Esophagus muscularis mucosa (tissue), 4 donors: ENCODE measurements at regions not wholly inside any gene's neighbourhood (a gene's known extent, or its start where the extent isn't known, plus 50 kb on each side); places are given as distances from the start of the nearest gene placed in this dataset.

Experiments used
- CTCF ChIP-seq, 3 experiments: fragments of 200-600 bp in 2 of 3; fragments of 450-650 bp in 1 of 3; sonication (generic) in 2 of 3; IDR thresholded peaks; one replicate each; pipeline ENCODE4 v1.5.1; 2017 to 2019; ENCODE audit warnings: antibody characterized with exemption in 3 of 3, mild to moderate bottlenecking in 2 of 3, moderate library complexity in 1 of 3
- EP300 ChIP-seq: sonication (generic); formaldehyde crosslinking; IDR thresholded peaks from one replicate; pipeline ENCODE4 v1.6.1; 2017; ENCODE audit warnings: antibody characterized with exemption
- POLR2A ChIP-seq: fragments of 450-650 bp; IDR thresholded peaks from one replicate; pipeline ENCODE4 v1.6.1; 2017; ENCODE audit warnings: antibody characterized with exemption, moderate library complexity, mild to moderate bottlenecking, low read depth
- POLR2AphosphoS5 ChIP-seq, 2 donors: sonication (generic); formaldehyde crosslinking; IDR thresholded peaks; one replicate each; pipeline ENCODE4 v1.6.1; 2017; ENCODE audit warnings: antibody characterized with exemption in 2 of 2

- TF ChIP-seq CTCF (IDR thresholded peaks at IDR 0.05) = no peak
- TF ChIP-seq POLR2A = no peak
- no peak for TF ChIP-seq POLR2AphosphoS5 (IDR thresholded peaks at IDR 0.05)
- TF ChIP-seq EP300 = no peak
These were observed 204.6 kb upstream of the NR2F2 start for GRCh38 chr15:96125721-96126415.
